ENCODE measurements at regions not wholly inside any gene's neighbourhood (a gene's known extent, or its start where the extent isn't known, plus 50 kb on each side); places are given as distances from the start of the nearest gene placed in this dataset.

- TF ChIP-seq CTCF (IDR thresholded peaks at IDR 0.05 in 8 of 11, conservative IDR thresholded peaks at IDR 0.05 in 3 of 11) (no peak), POLR2A (IDR thresholded peaks at IDR 0.05) (no peak)
These were observed 229.2 kb upstream of the KCNH8 start for GRCh38 chr3:18919158-18919557.

Measured in spleen (tissue), 7 donors.